ENCODE measurements at regions not wholly inside any gene's neighbourhood (a gene's known extent, or its start where the extent isn't known, plus 50 kb on each side); places are given as distances from the start of the nearest gene placed in this dataset.

DNA sequence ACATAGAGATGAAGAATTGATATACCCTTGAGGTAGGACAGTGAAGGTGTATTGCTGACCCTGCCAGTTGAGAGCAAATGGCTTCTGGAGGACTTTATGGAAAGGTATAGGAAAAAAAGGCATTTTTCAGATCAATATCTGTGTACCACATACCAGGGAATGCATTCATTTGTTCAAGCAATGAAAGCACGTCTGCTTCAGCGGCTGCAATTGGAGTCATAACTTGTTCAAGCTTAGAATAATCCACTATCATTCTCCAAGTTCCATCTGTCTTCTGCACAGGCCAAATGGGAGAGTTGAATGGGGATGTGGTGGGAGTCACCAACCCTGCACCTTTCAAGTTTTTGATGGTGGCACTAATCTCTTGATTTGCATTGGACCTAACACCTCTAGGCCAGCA lies 249.6 kb upstream of the PTER start:
- Histone ChIP-seq H3K4me3 (no peak overlapping the region), H3K27ac (no peak overlapping the region), H3K4me1 (ENCODE audit: insufficient read depth) (no peaks in the 10 kb centered on the region), H3K9me3 (no peaks in the 10 kb centered on the region), H3K27me3 (no peaks in the 10 kb centered on the region), H3K36me3 (no peaks in the 10 kb centered on the region)
- intact Hi-C loops (cut with DNase I): no loop called here
- no peak for DNase-seq
- TF ChIP-seq POLR2A (IDR thresholded peaks at IDR 0.05): no peak
- no peak for TF ChIP-seq EP300 (IDR thresholded peaks at IDR 0.05)
- TF ChIP-seq, protein P1, sequence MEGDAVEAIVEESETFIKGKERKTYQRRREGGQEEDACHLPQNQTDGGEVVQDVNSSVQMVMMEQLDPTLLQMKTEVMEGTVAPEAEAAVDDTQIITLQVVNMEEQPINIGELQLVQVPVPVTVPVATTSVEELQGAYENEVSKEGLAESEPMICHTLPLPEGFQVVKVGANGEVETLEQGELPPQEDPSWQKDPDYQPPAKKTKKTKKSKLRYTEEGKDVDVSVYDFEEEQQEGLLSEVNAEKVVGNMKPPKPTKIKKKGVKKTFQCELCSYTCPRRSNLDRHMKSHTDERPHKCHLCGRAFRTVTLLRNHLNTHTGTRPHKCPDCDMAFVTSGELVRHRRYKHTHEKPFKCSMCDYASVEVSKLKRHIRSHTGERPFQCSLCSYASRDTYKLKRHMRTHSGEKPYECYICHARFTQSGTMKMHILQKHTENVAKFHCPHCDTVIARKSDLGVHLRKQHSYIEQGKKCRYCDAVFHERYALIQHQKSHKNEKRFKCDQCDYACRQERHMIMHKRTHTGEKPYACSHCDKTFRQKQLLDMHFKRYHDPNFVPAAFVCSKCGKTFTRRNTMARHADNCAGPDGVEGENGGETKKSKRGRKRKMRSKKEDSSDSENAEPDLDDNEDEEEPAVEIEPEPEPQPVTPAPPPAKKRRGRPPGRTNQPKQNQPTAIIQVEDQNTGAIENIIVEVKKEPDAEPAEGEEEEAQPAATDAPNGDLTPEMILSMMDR (IDR thresholded peaks at IDR 0.05): no peak
- 69 to 80% (median 80%) methylated on average over 2 of the region's 2 CpGs for WGBS, 3 donors

DNA sequence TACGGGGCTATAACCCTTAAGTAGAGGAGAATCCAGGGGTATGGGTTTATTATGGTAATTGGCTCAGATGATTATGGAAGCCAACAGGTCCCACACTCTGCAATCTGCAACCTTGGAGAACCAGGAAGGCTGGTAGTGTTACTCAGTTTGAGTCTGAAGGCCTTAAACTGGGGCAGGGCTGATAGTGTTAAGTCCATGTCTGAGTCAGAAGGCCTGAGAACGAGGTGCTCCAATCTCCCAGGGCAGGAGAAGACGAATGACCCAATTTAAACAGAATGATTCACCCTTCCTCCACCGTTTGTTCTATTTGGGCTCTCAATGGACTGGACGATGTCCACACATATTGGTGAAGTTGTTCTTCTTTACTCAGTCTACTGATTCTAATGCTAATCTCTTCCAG lies 244.5 kb upstream of the PTER start:
- Histone ChIP-seq H3K27ac (no peak overlapping the region), H3K36me3 (no peaks in the 10 kb centered on the region), H3K4me3 (no peak overlapping the region), H3K27me3 (no peaks in the 10 kb centered on the region), H3K9me3 (no peaks in the 10 kb centered on the region), H3K4me1 (ENCODE audit: insufficient read depth) (no peaks in the 10 kb centered on the region)
- DNase-seq: no peak
- TF ChIP-seq POLR2A (IDR thresholded peaks at IDR 0.05) (no peak), EP300 (IDR thresholded peaks at IDR 0.05) (no peak)
- TF ChIP-seq, protein P1 (IDR thresholded peaks at IDR 0.05): no peak
- WGBS, 3 donors: 60 to 66% (median 62%) methylated on average over 5 of the region's 5 CpGs
- intact Hi-C loops (cut with DNase I): no loop called here

GRCh38 chr10:16193241-16193640 lies 243.6 kb upstream of the PTER start:
- no peaks in the 10 kb centered on the region for H3K36me3 ChIP-seq
- H3K4me1 ChIP-seq (ENCODE audit: insufficient read depth): no peaks in the 10 kb centered on the region
- no peak for DNase-seq
- intact Hi-C loops (cut with DNase I): no loop called here
- no peak overlapping the region for H3K4me3 ChIP-seq
- TF ChIP-seq EP300 (IDR thresholded peaks at IDR 0.05): no peak
- no peaks in the 10 kb centered on the region for H3K27me3 ChIP-seq
- H3K9me3 ChIP-seq: no peaks in the 10 kb centered on the region
- H3K27ac ChIP-seq: no peak overlapping the region
- 77 to 86% (median 81%) methylated on average over 3 of the region's 3 CpGs for WGBS, 3 donors

GRCh38 chr10:16195178-16195769 lies 241.5 kb upstream of the PTER start:
- Histone ChIP-seq H3K4me3 (no peak overlapping the region), H3K9me3 (no peaks in the 10 kb centered on the region), H3K27me3 (no peaks in the 10 kb centered on the region), H3K27ac (no peak overlapping the region), H3K36me3 (no peaks in the 10 kb centered on the region), H3K4me1 (ENCODE audit: insufficient read depth) (no peaks in the 10 kb centered on the region)
- DNase-seq: no peak
- WGBS, 3 donors: 63 to 68% (median 67%) methylated on average over 1 of the region's 1 CpG
- TF ChIP-seq POLR2A (IDR thresholded peaks at IDR 0.05): no peak
- TF ChIP-seq EP300 (IDR thresholded peaks at IDR 0.05): no peak
- TF ChIP-seq, protein P1 (IDR thresholded peaks at IDR 0.05): no peak
- intact Hi-C loops (cut with DNase I): no loop called here

DNA sequence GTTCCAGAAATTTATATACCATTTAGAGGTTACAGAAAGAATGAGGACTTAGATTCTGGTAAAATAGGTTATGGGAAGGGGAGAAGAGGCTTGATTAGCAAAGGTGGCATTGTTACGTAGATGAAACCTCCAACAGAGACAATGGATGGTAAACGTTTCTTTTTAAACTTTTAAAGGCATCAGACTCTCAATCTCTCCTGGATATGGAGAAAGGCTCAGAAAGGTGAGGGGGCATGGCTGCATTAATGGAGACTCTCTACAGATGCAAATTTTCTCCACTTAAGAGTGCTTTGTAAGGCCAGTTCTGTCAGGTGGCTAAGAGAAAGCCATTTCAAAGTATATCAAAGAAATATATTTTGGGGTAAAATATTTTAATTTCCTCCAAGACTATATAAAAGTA lies 240.9 kb upstream of the PTER start:
- Histone ChIP-seq H3K27ac (no peak overlapping the region), H3K36me3 (no peaks in the 10 kb centered on the region), H3K4me3 (no peak overlapping the region), H3K4me1 (ENCODE audit: insufficient read depth) (no peaks in the 10 kb centered on the region), H3K9me3 (no peaks in the 10 kb centered on the region), H3K27me3 (no peaks in the 10 kb centered on the region)
- no peak for DNase-seq
- intact Hi-C loops (cut with DNase I): no loop called here
- TF ChIP-seq, protein P1 (IDR thresholded peaks at IDR 0.05): no peak
- TF ChIP-seq POLR2A (IDR thresholded peaks at IDR 0.05): no peak
- TF ChIP-seq EP300 (IDR thresholded peaks at IDR 0.05): no peak
- 46 to 49% (median 49%) methylated on average over 2 of the region's 2 CpGs for WGBS, 3 donors

Measured in ovary (tissue), 7 donors.